ENCODE measurements at regions not wholly inside any gene's neighbourhood (a gene's known extent, or its start where the extent isn't known, plus 50 kb on each side); places are given as distances from the start of the nearest gene placed in this dataset.
"Not testable (repeated sequence)": the region's sequence is repeated elsewhere in the genome, so short reads cannot be mapped to it uniquely, and the experiment has no call there.

- DNase-seq, result no peak
These were observed 507.5 kb downstream of the NAV3 start for GRCh38 chr12:78338054-78338785.

- DNase-seq, result no peak
These were observed 509.7 kb downstream of the NAV3 start for GRCh38 chr12:78340406-78340805.

GRCh38 chr12:78343657-78344056 is 513.0 kb downstream of the NAV3 start:
- DNase-seq, result no peak

- no peak for DNase-seq
These were observed 505.1 kb upstream of the SYT1 start for GRCh38 chr12:78359520-78359919.

DNA sequence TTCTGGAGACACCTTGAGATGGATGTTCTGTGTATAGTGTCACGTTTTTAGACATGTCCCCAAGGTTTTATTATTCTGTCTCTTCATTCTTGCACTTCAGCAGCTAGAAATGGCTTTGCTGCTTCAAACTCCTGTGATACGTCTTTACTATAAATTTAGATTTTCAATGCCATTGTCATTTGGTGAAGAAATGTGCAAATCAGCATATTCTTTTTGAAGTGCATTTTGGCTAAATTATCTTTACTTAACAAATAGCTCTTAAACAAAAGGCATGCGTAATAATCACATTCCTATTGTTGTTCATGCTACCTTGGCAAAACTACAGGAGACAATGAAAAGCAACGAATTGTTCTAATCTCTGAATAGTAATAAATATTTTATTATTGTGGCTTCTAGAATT is 502.9 kb upstream of the SYT1 start:
- no peak for DNase-seq

DNA sequence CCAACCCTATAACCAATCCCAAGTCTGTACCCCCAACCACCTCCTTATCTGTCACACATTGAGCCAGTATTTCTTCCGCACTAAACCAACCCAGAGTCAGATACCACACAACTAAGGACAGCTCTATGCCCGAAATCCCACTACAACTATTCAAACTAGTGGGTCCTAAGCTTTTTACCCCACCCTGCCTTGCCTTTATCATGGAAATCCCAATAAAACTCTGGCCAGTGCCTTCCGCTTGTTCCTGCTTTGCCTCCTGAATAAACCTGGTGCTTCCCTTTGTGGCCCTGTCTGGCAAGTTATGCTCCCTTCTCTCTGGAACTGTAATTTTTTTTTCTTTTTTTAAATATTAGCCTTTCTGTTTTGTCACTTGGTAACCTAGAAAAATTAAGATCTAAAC is 493.3 kb upstream of the SYT1 start:
- no peak for DNase-seq

DNA sequence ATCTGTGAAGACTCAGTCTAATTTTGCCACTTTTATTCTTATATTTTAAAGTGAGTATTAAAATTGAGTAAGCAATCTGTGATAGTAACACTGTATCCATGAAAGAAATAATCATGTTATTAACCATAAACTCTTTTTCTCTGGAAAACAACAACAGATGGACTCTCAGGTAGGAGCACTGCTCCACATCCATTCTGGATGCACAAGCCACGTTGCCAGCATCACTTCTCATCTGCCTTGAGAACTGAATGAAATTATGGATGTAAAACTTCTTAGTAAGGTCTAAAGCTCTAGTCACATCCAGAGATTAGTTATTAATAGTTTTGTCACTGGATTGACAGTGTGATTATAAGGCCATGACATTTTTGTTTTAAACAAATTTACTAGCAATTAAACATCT is 489.1 kb upstream of the SYT1 start:
- no peak for DNase-seq

DNA sequence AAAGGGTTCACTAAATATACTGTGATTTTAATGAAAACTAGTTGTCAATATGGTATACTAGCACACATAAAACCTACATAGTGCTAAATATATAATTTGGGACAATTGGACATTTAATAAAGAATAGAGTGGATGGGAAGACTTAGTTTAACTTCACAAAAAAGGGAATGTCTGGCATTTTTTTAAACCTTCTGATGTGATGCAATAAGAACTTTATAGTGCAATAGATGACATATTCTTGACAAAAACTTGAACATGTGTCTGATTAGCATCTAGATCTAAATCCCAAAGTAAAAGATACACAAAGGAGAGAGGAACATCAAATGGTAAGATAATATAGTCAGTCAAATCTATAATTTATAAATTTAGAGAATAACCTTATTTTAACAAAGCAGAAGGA is 488.3 kb upstream of the SYT1 start:
- DNase-seq, result no peak

DNA sequence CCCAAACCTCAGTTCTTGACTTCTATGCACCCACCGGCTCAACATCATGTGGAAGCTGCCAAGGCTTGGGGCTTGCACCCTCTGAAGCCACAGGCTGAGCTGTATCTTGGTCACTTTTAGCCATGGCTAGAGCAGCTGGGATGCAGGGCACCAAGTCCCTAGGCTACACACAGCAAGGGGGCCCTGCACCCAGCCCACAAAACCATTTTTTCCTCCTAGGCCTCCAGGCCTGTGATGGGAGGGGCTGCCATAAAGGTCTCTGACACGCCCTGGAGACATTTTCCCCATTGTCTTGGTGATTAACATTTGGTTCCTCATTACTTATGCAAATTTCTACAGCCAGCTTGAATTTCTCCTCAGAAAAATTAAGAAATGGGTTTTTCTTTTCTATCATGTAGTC is 485.5 kb upstream of the SYT1 start:
- DNase-seq, result not testable (repeated sequence)

- no peak for DNase-seq
These were observed 481.2 kb upstream of the SYT1 start for GRCh38 chr12:78383414-78383813.

GRCh38 chr12:78384541-78384940 is 480.0 kb upstream of the SYT1 start:
- DNase-seq, result no peak

- no peak for DNase-seq
These were observed 479.0 kb upstream of the SYT1 start for GRCh38 chr12:78385541-78385940.

- DNase-seq, result no peak
These were observed 477.7 kb upstream of the SYT1 start for GRCh38 chr12:78386871-78387270.

DNA sequence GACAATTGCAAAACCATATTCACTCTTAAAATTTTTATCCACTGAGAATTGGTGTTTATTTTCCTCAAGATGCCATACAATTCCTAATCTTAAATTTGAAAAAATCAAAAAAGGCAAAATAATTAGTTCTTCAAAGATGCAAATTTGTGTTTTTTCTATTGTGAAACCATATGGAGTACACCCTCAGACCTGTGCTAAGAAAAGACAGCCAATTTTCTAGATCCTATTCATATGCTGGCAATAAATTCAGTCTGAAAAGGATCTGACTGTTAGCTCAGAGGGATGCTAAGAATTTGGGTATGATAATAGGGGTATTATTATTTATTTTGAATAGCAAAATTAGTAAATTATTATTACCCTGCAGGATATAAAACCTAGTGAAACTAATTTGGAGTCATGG is 476.9 kb upstream of the SYT1 start:
- DNase-seq, result no peak

DNA sequence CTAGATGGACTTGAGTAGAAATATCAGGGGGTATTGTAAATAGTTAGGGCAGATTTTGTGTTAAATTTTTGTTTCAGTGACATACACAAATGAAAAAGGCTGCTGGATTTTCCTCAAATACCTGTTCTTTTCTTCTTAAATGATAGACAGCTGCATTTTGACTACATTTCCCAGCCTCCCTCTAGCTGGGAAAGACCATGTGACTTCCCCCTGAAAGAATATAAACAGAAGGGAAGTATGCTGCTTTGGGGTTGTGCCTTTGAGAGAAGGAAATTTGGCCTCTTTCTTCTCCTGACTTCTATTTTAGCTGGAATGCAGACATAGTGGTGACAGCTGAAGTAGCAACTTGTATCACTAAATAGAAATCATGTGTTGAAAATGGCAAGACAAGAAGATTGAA is 476.1 kb upstream of the SYT1 start:
- DNase-seq, result no peak

DNA sequence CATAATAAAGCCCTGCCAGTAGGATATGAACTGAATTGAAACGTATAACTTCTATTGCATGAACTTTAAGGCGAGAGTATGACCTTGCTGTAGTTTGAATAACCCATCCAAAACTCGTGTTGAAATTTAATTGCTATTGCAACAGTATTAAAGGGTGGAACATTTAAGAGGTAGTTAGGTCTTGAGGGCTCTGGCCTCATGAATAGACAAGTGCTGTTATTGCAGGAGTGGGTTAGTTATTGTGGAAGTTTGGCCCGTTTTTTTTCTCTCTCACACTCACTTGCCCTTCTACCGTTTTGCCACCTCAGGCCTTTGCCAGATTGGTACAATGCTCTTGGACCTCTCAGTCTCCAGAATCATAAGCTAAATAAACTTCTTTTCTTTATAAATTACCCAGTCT is 473.7 kb upstream of the SYT1 start:
- DNase-seq, result no peak

- no peak for DNase-seq
These were observed 471.7 kb upstream of the SYT1 start for GRCh38 chr12:78392918-78393317.

DNA sequence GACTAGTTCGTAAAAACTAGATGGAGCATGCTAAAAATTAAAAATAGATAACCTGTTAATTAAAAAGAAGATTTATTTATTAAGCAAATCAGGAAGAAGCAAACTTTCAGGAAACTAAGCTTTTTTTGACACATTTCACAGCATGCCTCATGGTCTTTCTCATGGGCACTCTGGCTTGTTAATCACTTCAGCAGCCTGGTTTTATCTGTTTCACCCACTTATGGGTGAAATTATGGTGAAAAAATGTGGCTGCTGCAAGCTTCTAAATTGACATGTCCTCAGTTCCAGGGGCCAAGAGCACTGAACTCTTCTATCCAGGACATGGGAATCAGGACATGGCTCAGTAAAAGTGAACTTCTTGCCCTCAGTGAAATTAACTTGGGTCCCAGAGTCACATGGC is 468.6 kb upstream of the SYT1 start:
- DNase-seq, result no peak

DNA sequence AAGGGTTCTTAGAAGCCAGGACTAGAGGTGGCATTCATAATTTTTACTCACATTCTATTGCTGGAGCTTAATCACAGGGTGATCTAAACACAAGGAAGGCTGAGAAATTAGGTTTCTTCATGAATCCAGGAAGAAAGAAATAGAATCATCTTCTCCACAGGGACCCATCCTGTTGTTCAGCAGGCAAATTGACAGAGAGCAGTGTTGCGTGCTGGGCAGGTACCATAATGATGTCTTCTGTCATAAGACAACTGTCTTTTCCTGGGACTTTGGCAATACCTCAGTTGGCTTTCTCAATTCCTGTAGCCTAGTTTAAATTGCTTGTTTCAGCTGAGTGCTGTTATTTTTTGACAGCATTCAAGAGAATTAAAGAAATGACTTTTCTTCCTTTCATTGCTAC is 468.0 kb upstream of the SYT1 start:
- no peak for DNase-seq

GRCh38 chr12:78398750-78399149 is 465.8 kb upstream of the SYT1 start:
- no peak for DNase-seq

DNA sequence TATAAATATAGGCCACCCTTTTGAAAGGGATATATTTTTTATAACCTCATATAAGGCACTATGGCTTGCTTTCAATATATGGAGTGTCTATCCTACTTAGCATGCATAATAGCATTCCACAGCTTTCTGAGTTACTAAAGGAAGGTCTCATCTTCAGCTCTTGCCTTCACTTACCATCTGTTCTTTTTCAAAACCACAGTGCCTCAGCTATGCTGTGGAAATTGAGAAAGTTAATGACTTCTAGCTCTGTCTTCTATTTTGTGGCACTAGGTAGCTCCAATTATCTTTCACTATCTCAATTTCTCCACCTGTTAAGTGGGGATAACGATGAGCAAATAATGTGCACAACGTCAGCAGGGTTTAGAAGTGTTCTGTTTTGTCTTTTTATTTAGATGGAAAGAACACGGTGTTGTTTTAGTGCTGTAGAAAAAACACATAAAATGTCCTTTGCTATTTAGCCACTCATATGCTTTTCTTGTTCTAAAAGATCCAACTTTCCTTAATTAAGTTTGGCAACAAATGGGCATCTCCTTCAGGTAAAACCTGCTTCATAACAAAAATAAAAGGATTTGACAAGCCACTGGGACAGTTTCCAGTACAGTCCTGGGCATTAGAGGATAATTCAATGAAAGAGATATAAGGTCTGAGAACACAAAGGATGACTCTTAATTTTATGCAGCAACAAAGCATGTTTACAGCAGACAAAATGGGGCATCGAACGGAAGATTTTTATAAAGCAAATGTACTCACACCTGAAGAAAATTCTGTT is 462.0 kb upstream of the SYT1 start:
- DNase-seq, result no peak

DNA sequence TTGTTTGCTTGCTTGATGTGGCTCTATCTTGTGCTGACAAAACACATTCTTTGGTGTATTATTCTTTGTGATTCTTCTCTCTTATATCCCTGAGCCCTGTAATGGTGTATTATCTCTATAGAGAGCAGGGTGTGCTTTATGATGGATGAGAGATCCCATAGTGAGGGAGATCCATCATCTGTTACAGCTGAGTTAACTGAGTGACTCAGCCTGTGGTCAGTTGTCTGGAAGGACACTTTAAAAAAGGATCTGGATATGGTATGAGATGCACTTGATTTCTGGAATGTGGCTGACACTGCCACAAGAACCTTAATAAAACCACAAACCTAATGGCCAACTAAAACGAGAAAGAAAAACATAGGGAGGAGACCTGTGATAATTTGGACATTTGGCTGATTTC is 461.4 kb upstream of the SYT1 start:
- no peak for DNase-seq

GRCh38 chr12:78403681-78404080 is 460.9 kb upstream of the SYT1 start:
- no peak for DNase-seq

DNA sequence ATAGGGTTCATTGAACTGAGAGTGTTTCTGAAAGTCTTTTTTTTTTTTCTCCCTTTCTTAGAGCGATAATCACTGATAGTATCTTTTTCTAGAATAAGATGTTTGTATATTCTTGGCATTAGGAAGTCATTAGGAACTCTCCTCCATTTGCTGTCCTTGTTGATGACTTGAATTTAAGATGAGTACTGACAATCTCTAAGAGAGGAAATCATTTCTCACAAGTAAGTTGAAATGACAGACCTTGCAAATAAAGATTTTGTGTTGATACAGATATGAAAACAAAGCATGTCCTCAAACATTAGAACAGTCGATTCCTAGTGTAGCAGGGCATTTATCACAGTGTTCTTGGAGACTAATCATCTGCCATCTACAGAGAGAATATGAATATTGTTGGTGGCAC is 458.4 kb upstream of the SYT1 start:
- DNase-seq, result no peak

- no peak for DNase-seq
These were observed 457.7 kb upstream of the SYT1 start for GRCh38 chr12:78406828-78407227.
